RWPE1 (cell line): ENCODE measurements at regions not wholly inside any gene's neighbourhood (a gene's known extent, or its start where the extent isn't known, plus 50 kb on each side); places are given as distances from the start of the nearest gene placed in this dataset.
"Not testable (repeated sequence)": the region's sequence is repeated elsewhere in the genome, so short reads cannot be mapped to it uniquely, and the experiment has no call there.

Experiments used
- CTCF ChIA-PET: fragments of 350-600 bp; sonication (Branson Sonifier 250); formaldehyde crosslinking; extraction: SDS; loops from one replicate; lab custom pipeline; 2021; lab: Yijun Ruan, JAX
- POLR2A ChIA-PET: fragments of 400-600 bp; formaldehyde crosslinking; extraction: SDS; loops from one replicate; lab custom pipeline; 2020; ENCODE audit warnings: antibody characterized with exemption; ENCODE audit not compliant: low non-redundant PET; lab: Yijun Ruan, JAX
- DNase-seq: peaks from one replicate; pipeline ENCODE4 v3.0.0; 2012; ENCODE audit warnings: low spot score
- H3K27ac ChIP-seq: fragments of 450-650 bp; 2 replicates; pipeline ENCODE4 v1.5.1; 2017
- CTCF ChIP-seq: fragments of 450-650 bp; conservative IDR thresholded peaks from 2 replicates; pipeline ENCODE4 v1.5.1; 2017; ENCODE audit warnings: low read depth, mild to moderate bottlenecking

- no peak for DNase-seq
- POLR2A ChIA-PET = no interaction called here
- TF ChIP-seq CTCF = no peak
- H3K27ac ChIP-seq = no peak overlapping the region
- CTCF ChIA-PET = no interaction called here
Measured at GRCh38 chr6:78629836-78630235, 237.5 kb upstream of the IRAK1BP1 start.

DNA sequence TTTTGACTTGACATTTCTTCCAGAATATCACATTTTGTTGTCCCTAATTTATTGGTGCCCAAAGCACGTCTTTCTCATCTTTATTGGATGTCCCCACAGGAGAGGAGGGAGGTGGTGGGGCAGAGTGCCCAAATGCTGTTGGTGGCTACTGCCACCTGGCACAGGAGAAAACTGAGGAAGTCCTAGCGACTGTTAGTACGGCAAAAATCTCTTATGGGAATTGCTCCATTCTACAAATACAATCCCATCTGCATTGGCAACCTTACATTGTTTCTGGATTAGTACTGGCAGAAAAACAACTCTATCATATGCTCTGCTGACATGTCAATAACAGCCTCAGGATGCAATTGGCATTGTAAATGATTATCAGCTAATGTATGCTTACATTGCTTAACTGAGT, 235.4 kb upstream of the IRAK1BP1 start:
- no peak overlapping the region for H3K27ac ChIP-seq
- POLR2A ChIA-PET = no interaction called here
- no peak for DNase-seq
- CTCF ChIA-PET = interaction anchor here (0.6 kb wide), 1 partner anchor 1134 kb away, joined by 6 read pairs; no protein-coding TSS in a partner anchor
- no peak for TF ChIP-seq CTCF

DNA sequence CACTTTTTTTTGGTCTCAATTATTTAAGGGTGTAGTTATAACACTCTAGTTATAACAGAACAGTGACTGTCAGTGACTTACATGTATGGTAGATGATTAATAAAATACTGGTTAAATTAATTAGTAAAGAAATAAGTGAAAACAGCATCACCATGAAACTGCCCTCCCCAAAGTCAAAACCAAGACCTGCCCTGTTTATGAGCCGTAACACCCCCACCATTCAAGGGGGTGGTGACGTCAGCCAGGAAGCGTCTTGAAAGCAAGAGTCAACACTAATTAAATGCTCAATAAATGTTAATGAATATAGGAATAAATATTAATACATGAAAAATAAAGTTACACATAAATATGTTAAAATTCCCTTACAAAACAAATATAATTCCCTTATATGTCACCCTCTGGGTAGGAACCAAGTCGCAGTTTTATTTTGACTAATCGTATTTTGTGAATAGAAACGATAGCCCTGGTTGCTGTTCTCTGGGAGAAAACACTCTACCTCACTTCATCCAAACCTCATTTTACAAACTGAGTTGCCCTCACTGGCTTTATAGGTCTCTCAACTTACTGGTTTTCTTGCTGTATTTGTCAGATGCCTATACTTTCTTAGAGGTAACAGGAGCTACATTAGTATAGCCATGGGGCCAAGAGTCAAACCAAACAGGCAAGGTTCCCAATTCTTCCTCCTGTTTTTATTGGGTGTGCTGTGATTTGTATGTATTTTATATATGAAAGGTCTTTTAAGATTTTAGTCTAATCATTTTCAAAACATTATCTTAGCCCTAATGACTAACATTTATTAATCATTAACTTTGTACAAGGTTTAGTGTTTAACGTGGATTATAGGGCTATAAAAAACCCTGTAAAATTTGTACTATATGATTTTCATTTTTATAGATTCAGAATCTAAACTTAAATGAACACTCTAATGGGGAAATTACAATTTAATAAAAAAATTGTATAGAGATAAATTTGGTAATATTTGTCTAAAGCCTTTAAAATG, 227.9 kb upstream of the IRAK1BP1 start:
- TF ChIP-seq CTCF = no peak

GRCh38 chr6:78643976-78644375, 223.4 kb upstream of the IRAK1BP1 start:
- H3K27ac ChIP-seq, DNase-seq, POLR2A ChIA-PET, CTCF ChIA-PET: not testable (repeated sequence)

More for the DNA sequence above, 227.9 kb upstream of the IRAK1BP1 start:
- DNase-seq = no peak
- no peak overlapping the region for H3K27ac ChIP-seq
- ChIA-PET POLR2A (no interaction called here), CTCF (no interaction called here)

DNA sequence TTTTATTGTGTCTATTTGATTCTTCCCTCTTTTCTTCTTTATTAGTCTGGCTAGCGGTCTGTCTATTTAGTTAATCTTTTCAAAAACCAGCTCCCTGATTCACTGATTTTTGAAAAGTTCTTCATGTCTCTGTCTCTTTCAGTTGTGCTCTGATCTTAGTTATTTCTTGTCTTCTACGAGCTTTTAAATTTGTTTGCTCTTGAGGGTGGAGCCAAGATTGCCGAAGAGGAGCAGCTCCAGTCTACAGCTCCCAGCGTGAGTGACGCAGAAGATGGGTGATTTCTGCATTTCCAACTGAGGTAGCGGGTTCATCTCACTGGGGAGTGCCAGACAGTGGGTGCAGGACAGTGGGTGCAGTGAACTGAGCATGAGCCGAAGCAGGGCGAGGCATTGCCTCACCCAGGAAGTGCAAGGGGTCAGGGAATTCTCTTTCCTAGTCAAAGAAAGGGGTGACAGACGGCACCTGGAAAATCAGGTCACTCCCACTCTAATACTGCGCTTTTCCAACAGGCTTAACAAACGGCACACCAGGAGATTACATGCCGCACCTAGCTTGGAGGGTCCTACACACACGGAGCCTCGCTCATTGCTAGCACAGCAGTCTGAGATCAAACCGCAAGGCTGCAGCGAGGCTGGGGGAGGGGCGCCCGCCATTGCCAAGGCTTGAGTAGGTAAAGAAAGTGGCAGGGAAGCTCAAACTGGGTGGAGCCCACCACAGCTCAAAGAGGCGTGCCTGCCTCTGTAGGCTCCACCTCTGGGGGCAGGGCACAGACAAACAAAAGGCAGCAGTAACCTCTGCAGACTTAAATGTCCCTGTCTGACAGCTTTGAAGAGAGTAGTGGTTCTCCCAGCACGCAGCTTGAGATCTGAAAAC, 220.6 kb upstream of the IRAK1BP1 start:
- POLR2A ChIA-PET, CTCF ChIA-PET, H3K27ac ChIP-seq, DNase-seq: not testable (repeated sequence)

GRCh38 chr6:78665819-78666218, 201.5 kb upstream of the IRAK1BP1 start:
- H3K27ac ChIP-seq, CTCF ChIA-PET, POLR2A ChIA-PET, DNase-seq: not testable (repeated sequence)

DNA sequence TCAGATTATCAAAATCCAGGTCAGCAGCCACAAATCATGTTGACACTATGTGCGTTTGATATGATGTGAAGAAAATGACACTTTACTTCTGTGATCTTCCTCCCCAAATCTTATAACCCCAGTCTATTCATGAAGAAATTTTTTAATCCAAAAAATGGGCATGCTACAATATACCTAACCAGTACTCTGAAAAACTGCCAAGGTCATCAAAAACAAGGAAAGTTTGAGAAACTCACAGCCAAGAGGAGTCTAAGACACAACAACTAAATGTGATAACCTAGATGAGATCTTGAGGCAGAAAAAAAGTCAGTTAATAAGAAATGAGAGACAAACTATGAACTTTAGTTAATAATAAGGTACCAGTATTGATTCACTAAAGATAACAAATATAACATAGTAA, 200.6 kb upstream of the IRAK1BP1 start:
- no peak for DNase-seq
- H3K27ac ChIP-seq = no peak overlapping the region
- no peak for TF ChIP-seq CTCF
- ChIA-PET CTCF (no interaction called here), POLR2A (no interaction called here)

GRCh38 chr6:78670156-78670555, 197.2 kb upstream of the IRAK1BP1 start:
- no peak overlapping the region for H3K27ac ChIP-seq
- ChIA-PET POLR2A (no interaction called here), CTCF (no interaction called here)
- no peak for DNase-seq
- no peak for TF ChIP-seq CTCF
